D341Med (cell line): ENCODE measurements at regions not wholly inside any gene's neighbourhood (a gene's known extent, or its start where the extent isn't known, plus 50 kb on each side); places are given as distances from the start of the nearest gene placed in this dataset.
"Not testable (repeated sequence)": the region's sequence is repeated elsewhere in the genome, so short reads cannot be mapped to it uniquely, and the experiment has no call there.

Source experiments
- DNase-seq: peaks from one replicate; pipeline ENCODE4 v3.0.0; 2012; ENCODE audit warnings: low spot score

GRCh38 chr6:6091608-6092002, 84.9 kb upstream of the NRN1 start:
- DNase-seq, result no peak

- no peak for DNase-seq
Measured at GRCh38 chr6:6090861-6091607, 84.3 kb upstream of the NRN1 start.

- DNase-seq, result no peak
Measured at GRCh38 chr6:6085928-6086668, 79.4 kb upstream of the NRN1 start.

- no peak for DNase-seq
Measured at GRCh38 chr6:6080975-6081374, 74.2 kb upstream of the NRN1 start.

GRCh38 chr6:6074190-6074589, 67.5 kb upstream of the NRN1 start:
- DNase-seq, result no peak

GRCh38 chr6:6068157-6068556, 61.4 kb upstream of the NRN1 start:
- DNase-seq, result not testable (repeated sequence)

- peak; percentile 45 for DNase-seq
Measured at GRCh38 chr6:6058054-6058444, 51.3 kb upstream of the NRN1 start.

- peak; percentile 48 for DNase-seq
Measured at GRCh38 chr6:6057442-6058053, 50.8 kb upstream of the NRN1 start.
